HepG2 (cell line): ENCODE measurements at regions not wholly inside any gene's neighbourhood (a gene's known extent, or its start where the extent isn't known, plus 50 kb on each side); places are given as distances from the start of the nearest gene placed in this dataset.

Experiments
- ATAC-seq: fragments of 200-7000 bp; cut with Tn5 transposase; 3 replicates; pipeline ENCODE4 v1.9.1; 2020; ENCODE audit warnings: mild to moderate bottlenecking, moderate library complexity
- BruUV-seq: library from RNA; stranded (reverse); fragments of 400-500 nt; replicated peaks from 2 replicates; lab custom pipeline; 2021; lab: Mats Ljungman, UMichigan
- CTCF ChIA-PET: fragments of 300-600 bp; formaldehyde crosslinking; extraction: SDS; loops from one replicate; lab custom pipeline; 2021; ENCODE audit warnings: low total read pairs, inconsistent platforms, low intra/inter-chr PET ratio; lab: Yijun Ruan, JAX
- POLR2A ChIA-PET: fragments of 350-600 bp; sonication (Branson Sonifier 250); formaldehyde crosslinking; loops from one replicate; lab custom pipeline; 2020; ENCODE audit warnings: antibody characterized with exemption, inconsistent platforms; lab: Yijun Ruan, JAX
- DNase-seq: peaks from one replicate; pipeline ENCODE4 v3.0.0-alpha.2; 2015; ENCODE audit warnings: low spot score
- FAIRE-seq: peaks from 3 replicates; lab custom pipeline; 2011; peaks lifted over from hg19 to GRCh38; lab: Jason Lieb, UNC
- H2AFZ ChIP-seq: one replicate; pipeline ENCODE4 v1.6.1; 2011; ENCODE audit warnings: low read length, inconsistent platforms
- H3K27ac ChIP-seq: fragments of 300-600 bp; 3 replicates; pipeline ENCODE4 v1.8.0; 2011; ENCODE audit warnings: mixed run types, mild to moderate bottlenecking, mixed read lengths, low read length, inconsistent platforms; ENCODE audit not compliant: insufficient read depth; ENCODE audit errors: extremely low read length
- H3K27me3 ChIP-seq, 2 experiments: fragments of 200-600 bp in 1 of 2; 2 replicates in 1 of 2; 3 replicates in 1 of 2; pipeline versions ENCODE4 v1.6.0 to v1.8.0; 2011; ENCODE audit warnings: low read length in 2 of 2, mild to moderate bottlenecking in 2 of 2, moderate library complexity in 2 of 2, inconsistent platforms in 1 of 2; ENCODE audit not compliant: insufficient read depth in 2 of 2, control insufficient read depth in 1 of 2
- H3K36me3 ChIP-seq, 2 experiments: fragments of 200-600 bp in 1 of 2; replicated peaks in 1 of 2; 2 replicates in 1 of 2; 3 replicates in 1 of 2; pipeline versions ENCODE4 v1.5.1 to v1.8.0; 2011; ENCODE audit warnings: low read length in 2 of 2, inconsistent platforms in 1 of 2; ENCODE audit not compliant: insufficient read depth in 2 of 2, control insufficient read depth in 1 of 2
- H3K4me1 ChIP-seq: 2 replicates; pipeline ENCODE4 v1.5.1; 2012; ENCODE audit warnings: low read length, inconsistent platforms; ENCODE audit not compliant: insufficient read depth
- H3K4me2 ChIP-seq: 2 replicates; pipeline ENCODE4 v1.6.0; 2011; ENCODE audit warnings: low read depth, low read length, inconsistent platforms
- H3K4me3 ChIP-seq, 3 experiments: fragments of 200-600 bp in 1 of 3; sonication (generic), shearing (Covaris generic) in 1 of 3; replicated peaks in 1 of 3; 2 replicates each; pipeline ENCODE4 v1.5.1; 2011 to 2016; ENCODE audit warnings: low read length in 3 of 3, inconsistent platforms in 2 of 3, low read depth in 2 of 3, mild to moderate bottlenecking in 2 of 3, control low read depth in 1 of 3, mixed read lengths in 1 of 3; ENCODE audit not compliant: insufficient read depth in 1 of 3
- H3K79me2 ChIP-seq: one replicate; pipeline ENCODE4 v1.6.1; 2011; ENCODE audit warnings: low read length, inconsistent platforms; ENCODE audit not compliant: insufficient read depth
- H3K9ac ChIP-seq: 2 replicates; pipeline ENCODE4 v1.6.0; 2011; ENCODE audit warnings: mild to moderate bottlenecking, low read depth, low read length, inconsistent platforms; ENCODE audit not compliant: insufficient read depth
- H3K9me3 ChIP-seq: 2 replicates; pipeline ENCODE4 v1.5.1; 2012; ENCODE audit warnings: mild to moderate bottlenecking, low read length
- H4K20me1 ChIP-seq: 2 replicates; pipeline ENCODE4 v1.6.0; 2011; ENCODE audit warnings: inconsistent platforms, mild to moderate bottlenecking, low read length, moderate library complexity; ENCODE audit not compliant: insufficient read depth
- NCOR1 ChIP-seq: fragments of 200-600 bp; sonication (generic); IDR thresholded peaks from 2 replicates; pipeline ENCODE4 v1.7.0; 2017; ENCODE audit warnings: antibody characterized with exemption, low read length, borderline replicate concordance
- SALL1 ChIP-seq: sonication (generic); formaldehyde crosslinking; IDR thresholded peaks from 2 replicates; pipeline ENCODE4 v1.8.0; 2022; ENCODE audit warnings: mild to moderate bottlenecking, missing genetic modification reagents
- SMAD9 ChIP-seq: sonication (generic); formaldehyde crosslinking; IDR thresholded peaks from 2 replicates; pipeline ENCODE4 v1.5.1; 2020; ENCODE audit warnings: mild to moderate bottlenecking, missing genetic modification reagents
- ZBTB8A ChIP-seq: sonication (generic); formaldehyde crosslinking; IDR thresholded peaks from 2 replicates; pipeline ENCODE4 v1.4.0; 2020; ENCODE audit warnings: mild to moderate bottlenecking, low read depth, missing genetic modification reagents, borderline replicate concordance
- ZHX2 ChIP-seq, 2 experiments: sonication (generic) in 1 of 2; formaldehyde crosslinking in 1 of 2; IDR thresholded peaks; 2 replicates each; pipeline versions ENCODE4 v1.6.1 to v1.9.0; 2014 to 2022; ENCODE audit warnings: antibody characterized with exemption in 1 of 2, borderline replicate concordance in 1 of 2, inconsistent platforms in 1 of 2, low read depth in 1 of 2, missing genetic modification reagents in 1 of 2
- ZKSCAN8 ChIP-seq: IDR thresholded peaks from 2 replicates; pipeline ENCODE4 v1.6.1; 2016; ENCODE audit warnings: borderline replicate concordance, missing genetic modification reagents, missing compliant biosample characterization
- ZNF446 ChIP-seq: sonication (generic); formaldehyde crosslinking; IDR thresholded peaks from 2 replicates; pipeline ENCODE4 v1.5.0; 2020; ENCODE audit warnings: mild to moderate bottlenecking, missing genetic modification reagents
- WGBS: methylation state at CpG from one replicate; pipeline ENCODE4 v1.1.6; 2017; ENCODE audit warnings: low lambda C conversion rate; 5-methylcytosine and 5-hydroxymethylcytosine counted together
- in situ Hi-C: cut with HindIII; loops from 2 replicates; pipeline ENCODE4 v1.10.0; 2017; ENCODE audit warnings: low pct_unique_long_range_greater_than_20kb; ENCODE audit not compliant: extremely low pct_ligation_motif_present
- intact Hi-C: fragments of 100-400 bp; cut with micrococcal nuclease; formaldehyde crosslinking; loops from one replicate; pipeline ENCODE4 v1.10.0; 2022; ENCODE audit not compliant: unreplicated experiment

GRCh38 chr11:19430346-19430745, 189.6 kb upstream of the E2F8 start:
- no peak for FAIRE-seq
- CTCF ChIA-PET = no interaction called here
- no peak for TF ChIP-seq SALL1 (CRISPR knock-in tag)
- TF ChIP-seq NCOR1 = no peak
- no peak for TF ChIP-seq ZBTB8A (CRISPR knock-in tag)
- no peak for TF ChIP-seq ZNF446 (CRISPR knock-in tag)
- TF ChIP-seq ZKSCAN8 (CRISPR knock-in tag) = no peak
- TF ChIP-seq ZHX2 (IDR thresholded peaks at IDR 0.05; ENCODE audit: low read depth) = no peak
- no peak for TF ChIP-seq ZHX2 (CRISPR knock-in tag; IDR thresholded peaks at IDR 0.05; ENCODE audit: borderline replicate concordance)
- TF ChIP-seq SMAD9 (CRISPR knock-in tag) = no peak
- TF ChIP-seq, all 625 proteins: peak for 0
- Histone ChIP-seq H3K27ac (no peak overlapping the region), H3K36me3 (no peaks in the 10 kb centered on the region), H3K4me2 (no peak overlapping the region), H2AFZ (no peak overlapping the region), H3K9me3 (no peaks in the 10 kb centered on the region), H3K9ac (no peak overlapping the region), H3K4me3 (no peak overlapping the region), H3K79me2 (no peaks in the 10 kb centered on the region), H3K27me3 (peaks cover 2 to 12% of the 10 kb centered on the region in 2 experiments; a peak in 2 of 5 replicates), H4K20me1 (no peaks in the 10 kb centered on the region), H3K4me1 (no peaks in the 10 kb centered on the region)
- DNase-seq (no peak), ATAC-seq (no peak)
- in situ Hi-C loops (no loop called here), intact Hi-C loops (no loop called here)
- BruUV-seq = no TSS peak
- 45% methylated on average over 6 of the region's 7 CpGs for WGBS
- POLR2A ChIA-PET = no interaction called here
